ENCODE measurements at regions not wholly inside any gene's neighbourhood (a gene's known extent, or its start where the extent isn't known, plus 50 kb on each side); places are given as distances from the start of the nearest gene placed in this dataset.

DNA sequence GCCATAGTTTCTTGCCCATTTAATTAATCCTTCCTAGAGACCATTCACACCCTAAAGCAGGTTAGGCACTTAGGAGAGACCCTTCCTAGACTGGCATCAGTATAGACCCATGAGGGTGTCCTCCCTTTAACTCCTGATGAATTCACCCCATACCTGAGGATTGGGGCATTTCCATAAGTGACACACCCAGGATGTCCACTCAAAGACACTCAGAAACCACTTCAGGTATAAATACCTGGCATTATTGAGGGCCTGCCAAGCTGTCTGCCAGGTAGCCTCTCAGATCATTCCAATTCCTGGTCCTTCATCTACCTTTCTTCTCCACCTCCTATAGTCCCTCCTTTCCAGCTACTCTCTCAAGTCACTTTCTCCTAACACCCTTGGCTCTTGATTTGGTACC is 57.5 kb upstream of the SLC14A2 start:
- Histone ChIP-seq H3K27ac (no peak overlapping the region), H3K36me3 (no peaks in the 10 kb centered on the region), H3K27me3 (ENCODE audit: insufficient read depth, low read depth, severe bottlenecking) (peaks cover 100% of the 10 kb centered on the region), H3K4me3 (ENCODE audit: low read depth, low read length) (no peak overlapping the region), H3K9me3 (ENCODE audit: severe bottlenecking) (no peaks in the 10 kb centered on the region)
- DNase-seq: no peak
- TF ChIP-seq, protein P1, sequence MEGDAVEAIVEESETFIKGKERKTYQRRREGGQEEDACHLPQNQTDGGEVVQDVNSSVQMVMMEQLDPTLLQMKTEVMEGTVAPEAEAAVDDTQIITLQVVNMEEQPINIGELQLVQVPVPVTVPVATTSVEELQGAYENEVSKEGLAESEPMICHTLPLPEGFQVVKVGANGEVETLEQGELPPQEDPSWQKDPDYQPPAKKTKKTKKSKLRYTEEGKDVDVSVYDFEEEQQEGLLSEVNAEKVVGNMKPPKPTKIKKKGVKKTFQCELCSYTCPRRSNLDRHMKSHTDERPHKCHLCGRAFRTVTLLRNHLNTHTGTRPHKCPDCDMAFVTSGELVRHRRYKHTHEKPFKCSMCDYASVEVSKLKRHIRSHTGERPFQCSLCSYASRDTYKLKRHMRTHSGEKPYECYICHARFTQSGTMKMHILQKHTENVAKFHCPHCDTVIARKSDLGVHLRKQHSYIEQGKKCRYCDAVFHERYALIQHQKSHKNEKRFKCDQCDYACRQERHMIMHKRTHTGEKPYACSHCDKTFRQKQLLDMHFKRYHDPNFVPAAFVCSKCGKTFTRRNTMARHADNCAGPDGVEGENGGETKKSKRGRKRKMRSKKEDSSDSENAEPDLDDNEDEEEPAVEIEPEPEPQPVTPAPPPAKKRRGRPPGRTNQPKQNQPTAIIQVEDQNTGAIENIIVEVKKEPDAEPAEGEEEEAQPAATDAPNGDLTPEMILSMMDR (IDR thresholded peaks at IDR 0.05; ENCODE audit: low read depth, low read length): no peak

DNA sequence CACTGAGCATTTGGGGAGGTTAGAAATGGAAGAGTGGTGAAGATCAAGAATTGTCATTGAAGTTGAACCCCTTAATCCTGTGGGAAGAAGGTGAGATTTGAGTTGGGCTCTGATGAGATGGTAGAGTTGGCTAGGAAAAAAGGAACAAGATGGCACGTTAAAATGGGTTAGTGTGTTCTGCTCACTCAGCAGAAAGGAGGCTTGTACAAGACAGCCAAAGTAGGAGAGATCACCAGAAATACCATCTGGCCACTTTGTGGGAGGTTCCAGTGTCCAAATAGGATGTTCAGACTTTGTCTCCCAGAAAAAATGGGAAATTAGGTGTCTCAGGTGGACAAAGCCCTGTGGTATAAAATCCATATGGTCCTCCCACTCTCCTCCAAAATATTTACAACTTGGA is 56.0 kb upstream of the SLC14A2 start:
- no peak for DNase-seq
- TF ChIP-seq, protein P1 (IDR thresholded peaks at IDR 0.05; ENCODE audit: low read depth, low read length): no peak
- no peak overlapping the region for H3K27ac ChIP-seq
- H3K27me3 ChIP-seq (ENCODE audit: insufficient read depth, low read depth, severe bottlenecking): peaks cover 100% of the 10 kb centered on the region
- H3K36me3 ChIP-seq: no peaks in the 10 kb centered on the region
- H3K4me3 ChIP-seq (ENCODE audit: low read depth, low read length): no peak overlapping the region
- no peaks in the 10 kb centered on the region for H3K9me3 ChIP-seq (ENCODE audit: severe bottlenecking)

DNA sequence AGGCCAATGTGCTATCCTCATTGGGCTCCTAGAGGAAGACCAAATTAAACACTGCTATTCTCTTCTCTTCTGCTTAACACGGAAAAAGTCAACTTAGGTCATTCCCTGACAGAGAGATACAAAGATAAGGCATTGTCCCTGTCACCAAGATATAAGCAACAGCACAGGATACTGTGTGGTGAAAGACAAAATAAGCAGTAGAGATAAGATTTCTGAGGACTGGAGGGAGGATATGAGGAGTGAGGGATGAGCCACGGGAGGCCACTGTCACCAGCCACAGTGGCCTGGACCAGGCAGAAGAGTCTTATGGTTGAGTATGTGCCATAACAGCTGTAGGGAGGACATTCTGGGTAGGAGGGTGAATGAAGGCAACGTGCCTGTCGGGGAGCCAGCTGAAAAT is 54.4 kb upstream of the SLC14A2 start:
- Histone ChIP-seq H3K9me3 (ENCODE audit: severe bottlenecking) (no peaks in the 10 kb centered on the region), H3K4me3 (ENCODE audit: low read depth, low read length) (no peak overlapping the region), H3K36me3 (no peaks in the 10 kb centered on the region), H3K27ac (no peak overlapping the region), H3K27me3 (ENCODE audit: insufficient read depth, low read depth, severe bottlenecking) (peaks cover 98% of the 10 kb centered on the region)
- no peak for DNase-seq
- TF ChIP-seq, protein P1 (IDR thresholded peaks at IDR 0.05; ENCODE audit: low read depth, low read length): no peak

DNA sequence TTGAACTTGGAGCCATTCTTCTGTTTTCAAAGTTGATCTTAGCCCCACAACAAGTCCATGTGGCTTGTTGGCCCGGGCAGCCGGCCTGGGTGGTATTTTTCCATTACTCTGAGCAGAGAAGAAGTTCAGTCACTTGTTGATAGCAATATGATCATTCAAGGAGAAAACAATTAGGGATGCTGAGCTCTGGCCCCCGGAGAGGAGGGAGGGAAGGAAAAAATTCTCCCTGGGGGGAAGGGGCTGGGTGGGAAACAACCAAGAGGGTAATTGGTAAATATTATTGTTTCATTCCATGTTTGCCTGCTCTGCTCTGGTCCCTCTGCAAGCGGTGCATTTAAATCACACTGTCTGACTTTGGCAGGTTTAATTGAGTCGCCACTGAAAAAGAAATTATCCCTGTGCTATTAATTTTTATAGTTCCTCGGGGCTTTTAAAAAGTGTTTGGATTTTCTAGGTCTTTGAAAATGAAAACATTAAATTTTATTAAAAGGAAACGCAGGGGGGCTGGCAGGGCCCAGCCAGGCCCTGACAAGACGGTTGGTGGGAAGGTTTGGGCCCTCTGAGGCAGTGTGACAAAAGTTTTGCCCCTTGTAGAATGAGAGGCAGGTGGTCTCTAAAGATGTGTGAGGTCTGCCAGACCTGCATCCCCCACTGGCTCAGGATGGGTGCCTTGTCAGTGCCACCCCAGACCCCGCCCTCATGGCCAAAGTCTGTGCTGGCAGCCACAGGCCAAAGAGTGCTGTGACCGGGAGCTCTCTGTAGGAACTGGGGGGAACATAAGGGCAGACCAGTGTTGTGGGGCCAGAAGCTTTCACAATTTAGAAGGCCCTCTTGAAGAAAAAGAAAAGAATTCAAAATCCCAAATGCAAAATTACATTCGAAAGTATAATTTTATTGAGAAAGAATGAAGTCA is 52.5 kb upstream of the SLC14A2 start:
- Histone ChIP-seq H3K27me3 (ENCODE audit: insufficient read depth, low read depth, severe bottlenecking) (peaks cover 98% of the 10 kb centered on the region), H3K36me3 (no peaks in the 10 kb centered on the region), H3K9me3 (ENCODE audit: severe bottlenecking) (no peaks in the 10 kb centered on the region), H3K4me3 (ENCODE audit: low read depth, low read length) (no peak overlapping the region), H3K27ac (no peak overlapping the region)
- TF ChIP-seq, protein P1 (IDR thresholded peaks at IDR 0.05; ENCODE audit: low read depth, low read length): no peak
- no peak for DNase-seq

DNA sequence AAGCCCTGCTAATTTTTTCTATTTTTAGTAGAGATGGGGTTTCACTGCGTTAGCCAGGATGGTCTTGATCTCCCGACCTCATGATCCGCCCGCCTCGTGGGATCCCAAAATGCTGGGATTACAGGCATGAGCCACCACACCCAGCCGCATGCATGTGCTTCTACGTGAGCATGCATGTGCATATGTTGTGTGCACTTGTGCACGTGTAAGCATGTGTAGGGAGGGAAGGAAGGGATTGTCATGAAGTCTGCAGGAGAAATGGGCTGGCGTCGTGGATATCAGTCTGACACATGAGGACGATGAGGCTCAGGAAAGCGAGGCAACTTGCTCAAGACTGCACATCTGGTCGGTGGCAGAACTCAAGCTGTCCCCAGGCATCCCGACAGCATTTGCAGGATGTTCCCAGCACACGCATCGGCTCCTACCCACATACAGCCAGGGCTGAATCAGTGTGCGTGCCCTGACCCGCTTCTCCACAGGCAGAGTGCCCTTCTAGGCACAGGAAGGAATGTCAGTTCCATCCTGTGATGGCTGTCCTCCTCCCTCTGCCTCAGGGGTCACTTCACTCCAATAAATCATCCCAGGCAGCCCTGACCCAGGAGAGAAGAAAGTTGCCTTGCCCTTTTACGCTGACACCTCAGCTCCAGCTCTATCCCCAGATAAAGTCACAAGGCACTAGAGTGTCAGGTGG is 49.9 kb upstream of the SLC14A2 start:
- peaks cover 98% of the 10 kb centered on the region for H3K27me3 ChIP-seq (ENCODE audit: insufficient read depth, low read depth, severe bottlenecking)
- H3K36me3 ChIP-seq: no peaks in the 10 kb centered on the region
- TF ChIP-seq, protein P1 (IDR thresholded peaks at IDR 0.05; ENCODE audit: low read depth, low read length): no peak

More for the DNA sequence above, 49.9 kb upstream of the SLC14A2 start:
- Histone ChIP-seq H3K9me3 (ENCODE audit: severe bottlenecking) (no peaks in the 10 kb centered on the region), H3K27ac (no peak overlapping the region), H3K4me3 (ENCODE audit: low read depth, low read length) (no peak overlapping the region)
- DNase-seq: no peak

Measured in WERI-Rb-1 (cell line).